GM06990 (cell line): ENCODE measurements at regions not wholly inside any gene's neighbourhood (a gene's known extent, or its start where the extent isn't known, plus 50 kb on each side); places are given as distances from the start of the nearest gene placed in this dataset.

Experiments used
- DNase-seq: peaks from one replicate; pipeline ENCODE4 v3.0.0-alpha.2; 2011; ENCODE audit not compliant: insufficient read length; ENCODE audit errors: extremely low read depth
- H3K27me3 ChIP-seq: replicated peaks from 2 replicates; pipeline ENCODE4 v1.6.0; 2011; ENCODE audit warnings: low read length; ENCODE audit not compliant: control insufficient read depth, insufficient read depth
- H3K36me3 ChIP-seq: 2 replicates; pipeline ENCODE4 v1.5.1; 2011; ENCODE audit warnings: low read length; ENCODE audit not compliant: control insufficient read depth, insufficient read depth
- H3K4me3 ChIP-seq: replicated peaks from 2 replicates; pipeline ENCODE4 v1.5.1; 2011; ENCODE audit warnings: low read depth, mild to moderate bottlenecking, control low read depth, low read length
- TF ChIP-seq, protein P1 (sequence below): IDR thresholded peaks from 2 replicates; pipeline ENCODE4 v1.5.1; 2011; ENCODE audit warnings: low read length, control low read depth, mild to moderate bottlenecking, inconsistent platforms; ENCODE audit not compliant: insufficient read depth, poor library complexity, severe bottlenecking

DNA sequence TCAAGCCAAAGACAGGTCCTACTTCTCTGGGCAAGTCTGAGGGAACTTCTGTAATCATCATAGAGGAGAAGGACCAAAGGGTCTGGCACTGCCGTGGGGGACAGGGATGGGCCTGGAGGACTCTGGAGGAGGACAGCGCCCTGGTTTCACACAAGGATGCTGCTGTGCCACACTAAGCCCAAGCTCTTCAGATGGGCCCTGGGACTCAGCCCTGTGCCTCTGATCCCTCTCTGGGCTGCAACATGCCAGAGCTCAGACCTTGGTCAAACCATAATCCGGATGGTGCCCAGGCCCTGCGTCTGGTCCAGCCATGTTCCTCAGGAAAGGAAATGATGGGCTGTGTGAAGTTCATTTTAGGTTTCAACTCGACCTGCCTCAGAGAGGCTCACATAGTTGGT, 222.0 kb upstream of the COPS8 start:
- DNase-seq, result no peak
- Histone ChIP-seq H3K27me3 (no peaks in the 10 kb centered on the region; the same call in 1 of the 2 replicates), H3K4me3 (no peak overlapping the region), H3K36me3 (no peaks in the 10 kb centered on the region)
- TF ChIP-seq, protein P1, sequence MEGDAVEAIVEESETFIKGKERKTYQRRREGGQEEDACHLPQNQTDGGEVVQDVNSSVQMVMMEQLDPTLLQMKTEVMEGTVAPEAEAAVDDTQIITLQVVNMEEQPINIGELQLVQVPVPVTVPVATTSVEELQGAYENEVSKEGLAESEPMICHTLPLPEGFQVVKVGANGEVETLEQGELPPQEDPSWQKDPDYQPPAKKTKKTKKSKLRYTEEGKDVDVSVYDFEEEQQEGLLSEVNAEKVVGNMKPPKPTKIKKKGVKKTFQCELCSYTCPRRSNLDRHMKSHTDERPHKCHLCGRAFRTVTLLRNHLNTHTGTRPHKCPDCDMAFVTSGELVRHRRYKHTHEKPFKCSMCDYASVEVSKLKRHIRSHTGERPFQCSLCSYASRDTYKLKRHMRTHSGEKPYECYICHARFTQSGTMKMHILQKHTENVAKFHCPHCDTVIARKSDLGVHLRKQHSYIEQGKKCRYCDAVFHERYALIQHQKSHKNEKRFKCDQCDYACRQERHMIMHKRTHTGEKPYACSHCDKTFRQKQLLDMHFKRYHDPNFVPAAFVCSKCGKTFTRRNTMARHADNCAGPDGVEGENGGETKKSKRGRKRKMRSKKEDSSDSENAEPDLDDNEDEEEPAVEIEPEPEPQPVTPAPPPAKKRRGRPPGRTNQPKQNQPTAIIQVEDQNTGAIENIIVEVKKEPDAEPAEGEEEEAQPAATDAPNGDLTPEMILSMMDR, result no peak

- no peak for DNase-seq
- TF ChIP-seq, protein P1, result no peak
- H3K4me3 ChIP-seq, result no peak overlapping the region
- no peaks in the 10 kb centered on the region for H3K27me3 ChIP-seq
- H3K36me3 ChIP-seq, result no peaks in the 10 kb centered on the region
Observed at GRCh38 chr2:236865052-236865451, 220.6 kb upstream of the COPS8 start.

GRCh38 chr2:236866542-236867340, 218.9 kb upstream of the COPS8 start:
- no peak overlapping the region for H3K4me3 ChIP-seq
- TF ChIP-seq, protein P1, result no peak
- H3K36me3 ChIP-seq, result no peaks in the 10 kb centered on the region
- no peaks in the 10 kb centered on the region for H3K27me3 ChIP-seq
- DNase-seq, result no peak

- TF ChIP-seq, protein P1, result no peak
- Histone ChIP-seq H3K27me3 (no peaks in the 10 kb centered on the region; the same call in 1 of the 2 replicates), H3K36me3 (no peaks in the 10 kb centered on the region), H3K4me3 (no peak overlapping the region)
- DNase-seq, result no peak
Observed at GRCh38 chr2:236867441-236868260, 218.0 kb upstream of the COPS8 start.

- Histone ChIP-seq H3K27me3 (no peaks in the 10 kb centered on the region; the same call in 1 of the 2 replicates), H3K36me3 (no peaks in the 10 kb centered on the region), H3K4me3 (no peak overlapping the region)
- no peak for DNase-seq
- TF ChIP-seq, protein P1, result no peak
Observed at GRCh38 chr2:236870370-236870769, 215.3 kb upstream of the COPS8 start.
